Loucy (cell line): ENCODE measurements at regions not wholly inside any gene's neighbourhood (a gene's known extent, or its start where the extent isn't known, plus 50 kb on each side); places are given as distances from the start of the nearest gene placed in this dataset.

ENCODE experiments used
- CTCF ChIP-seq: fragments of 200-600 bp; sonication (generic); conservative IDR thresholded peaks from 2 replicates; pipeline ENCODE4 v1.5.1; 2014; ENCODE audit warnings: mild to moderate bottlenecking, antibody characterized with exemption, low read length
- EZH2phosphoT487 ChIP-seq: fragments of 200-600 bp; IDR thresholded peaks from 2 replicates; pipeline ENCODE4 v1.6.1; 2018; ENCODE audit warnings: antibody characterized with exemption, mild to moderate bottlenecking, moderate library complexity, borderline replicate concordance

- TF ChIP-seq CTCF (no peak), EZH2phosphoT487 (no peak)
Measured at GRCh38 chr5:159503236-159503635, 172.9 kb upstream of the IL12B start.
